NB4 (cell line): ENCODE measurements at regions not wholly inside any gene's neighbourhood (a gene's known extent, or its start where the extent isn't known, plus 50 kb on each side); places are given as distances from the start of the nearest gene placed in this dataset.

Source experiments
- POLR2A ChIP-seq: IDR thresholded peaks from 2 replicates; pipeline ENCODE4 v1.6.1; 2011; ENCODE audit warnings: mild to moderate bottlenecking; ENCODE audit not compliant: insufficient read length; ENCODE audit errors: extremely low read depth
- TF ChIP-seq, protein P1 (sequence below): IDR thresholded peaks from one replicate; pipeline ENCODE4 v1.5.1; 2012; ENCODE audit warnings: low read depth, low read length
- TF ChIP-seq, protein P2 (sequence below): IDR thresholded peaks from 2 replicates; pipeline ENCODE4 v1.6.1; 2011; ENCODE audit warnings: low read depth, low read length

DNA sequence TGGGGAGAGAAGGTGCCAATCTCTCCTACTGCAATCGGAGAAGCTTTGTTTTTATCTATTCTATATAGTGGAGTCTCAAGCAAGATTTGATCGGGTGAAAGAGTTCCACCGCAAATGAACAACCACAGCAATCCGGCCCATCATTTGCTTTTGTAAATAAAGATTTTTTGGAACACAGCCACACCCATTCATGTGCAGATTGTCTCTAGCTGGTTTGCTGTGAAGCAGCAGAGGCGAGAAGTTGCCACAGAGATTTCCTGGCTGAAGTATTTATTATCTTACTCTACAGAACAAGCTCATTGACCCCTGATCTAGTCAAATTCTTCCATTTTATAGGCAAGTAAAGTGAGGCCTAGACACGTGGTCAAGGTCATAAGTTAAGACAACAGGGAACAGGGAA lies 195.5 kb upstream of the TNRC6C start:
- TF ChIP-seq, protein P1, sequence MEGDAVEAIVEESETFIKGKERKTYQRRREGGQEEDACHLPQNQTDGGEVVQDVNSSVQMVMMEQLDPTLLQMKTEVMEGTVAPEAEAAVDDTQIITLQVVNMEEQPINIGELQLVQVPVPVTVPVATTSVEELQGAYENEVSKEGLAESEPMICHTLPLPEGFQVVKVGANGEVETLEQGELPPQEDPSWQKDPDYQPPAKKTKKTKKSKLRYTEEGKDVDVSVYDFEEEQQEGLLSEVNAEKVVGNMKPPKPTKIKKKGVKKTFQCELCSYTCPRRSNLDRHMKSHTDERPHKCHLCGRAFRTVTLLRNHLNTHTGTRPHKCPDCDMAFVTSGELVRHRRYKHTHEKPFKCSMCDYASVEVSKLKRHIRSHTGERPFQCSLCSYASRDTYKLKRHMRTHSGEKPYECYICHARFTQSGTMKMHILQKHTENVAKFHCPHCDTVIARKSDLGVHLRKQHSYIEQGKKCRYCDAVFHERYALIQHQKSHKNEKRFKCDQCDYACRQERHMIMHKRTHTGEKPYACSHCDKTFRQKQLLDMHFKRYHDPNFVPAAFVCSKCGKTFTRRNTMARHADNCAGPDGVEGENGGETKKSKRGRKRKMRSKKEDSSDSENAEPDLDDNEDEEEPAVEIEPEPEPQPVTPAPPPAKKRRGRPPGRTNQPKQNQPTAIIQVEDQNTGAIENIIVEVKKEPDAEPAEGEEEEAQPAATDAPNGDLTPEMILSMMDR, result no peak
- TF ChIP-seq, protein P2, sequence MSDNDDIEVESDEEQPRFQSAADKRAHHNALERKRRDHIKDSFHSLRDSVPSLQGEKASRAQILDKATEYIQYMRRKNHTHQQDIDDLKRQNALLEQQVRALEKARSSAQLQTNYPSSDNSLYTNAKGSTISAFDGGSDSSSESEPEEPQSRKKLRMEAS, result 0 out of 2 replicates have a peak, but pooled peaks have one; percentile 18
- no peak for TF ChIP-seq POLR2A
